ENCODE measurements at regions not wholly inside any gene's neighbourhood (a gene's known extent, or its start where the extent isn't known, plus 50 kb on each side); places are given as distances from the start of the nearest gene placed in this dataset.

DNA sequence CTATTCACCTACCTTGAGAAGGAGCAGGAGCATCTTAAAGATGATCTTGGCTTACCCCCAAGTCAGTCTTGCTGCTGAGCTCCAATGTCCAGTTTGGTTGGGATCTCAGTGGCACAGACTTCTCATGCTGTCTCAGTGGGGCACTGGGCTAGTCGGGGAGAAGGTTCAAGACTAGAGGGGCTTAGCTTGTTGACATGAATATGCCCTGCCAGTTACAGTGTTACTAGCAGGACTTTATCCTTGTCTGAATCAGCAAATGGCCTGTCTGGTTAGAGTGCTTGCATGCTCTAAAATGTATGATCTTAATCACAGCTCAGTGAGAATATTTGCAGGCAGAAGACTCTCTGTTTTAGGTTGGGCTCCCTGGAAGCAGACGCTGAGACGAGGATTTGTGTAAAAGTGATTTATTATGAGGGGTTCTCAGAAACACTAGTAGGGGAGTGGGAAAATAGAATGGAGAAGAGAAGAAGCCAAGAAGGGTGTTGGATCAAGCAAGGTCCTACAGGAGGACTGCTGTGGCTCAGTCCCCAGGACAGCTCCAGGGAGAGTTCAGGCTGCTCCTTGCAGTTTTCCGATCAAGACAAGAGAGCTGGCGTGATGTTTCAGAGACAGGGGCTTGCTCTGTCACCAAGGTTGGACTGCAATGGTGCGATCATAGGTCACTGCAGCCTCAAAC lies 150.4 kb upstream of the HS3ST2 start:
- ChIA-PET CTCF (interaction anchor here (0.5 to 1.6 kb wide), 2 partner anchors 9 to 1014 kb away, joined by 3 read pairs; no protein-coding TSS in a partner anchor), POLR2A (no interaction called here)
- Histone ChIP-seq H3K4me3 (ENCODE audit: control extremely low read depth in 1 of 5, extremely low read depth in 1 of 5, insufficient read depth in 1 of 5, low read depth in 2 of 5, low read length in 4 of 5) (no peak overlapping the region), H3K27ac (ENCODE audit: low read length in 2 of 2) (no peak overlapping the region), H3K4me1 (ENCODE audit: control insufficient read depth in 2 of 2, insufficient read depth in 2 of 2, low read length in 2 of 2) (no peaks in the 10 kb centered on the region), H3K79me2 (ENCODE audit: control insufficient read depth, insufficient read depth, low read length) (no peaks in the 10 kb centered on the region), H3K27me3 (replicated peaks in 1 of 4; ENCODE audit: control extremely low read depth in 1 of 4, control insufficient read depth in 3 of 4, insufficient read depth in 4 of 4, low read length in 3 of 4) (peaks cover 0 to 24% (median 12%) of the 10 kb centered on the region in 4 experiments), H4K20me1 (ENCODE audit: control insufficient read depth, insufficient read depth, low read length, poor library complexity, severe bottlenecking) (no peaks in the 10 kb centered on the region), H3K4me2 (replicated peaks; ENCODE audit: low read depth, low read length, poor library complexity, severe bottlenecking) (no peak overlapping the region), H2AFZ (ENCODE audit: insufficient read depth, low read depth, low read length, poor library complexity, severe bottlenecking) (no peak overlapping the region), H3K9me3 (ENCODE audit: control extremely low read depth in 1 of 3, control insufficient read depth in 2 of 3, insufficient read depth in 1 of 3, low read length in 2 of 3) (peaks cover 0 to 19% (median 2%) of the 10 kb centered on the region in 3 donors), H3K9ac (ENCODE audit: low read length) (no peak overlapping the region), H3K36me3 (replicated peaks in 1 of 2; ENCODE audit: control extremely low read depth in 1 of 2, control insufficient read depth in 1 of 2, extremely low read depth in 1 of 2, insufficient read depth in 2 of 2, low read length in 1 of 2) (no peaks in the 10 kb centered on the region)
- DNase-seq (no peak), ATAC-seq (ENCODE audit: low read depth) (no peak)
- no peak overlapping the region for H3K4me3 Mint-ChIP-seq
- intact Hi-C loops (cut with micrococcal nuclease), result no loop called here
- no peak for TF ChIP-seq CTCF (IDR thresholded peaks at IDR 0.05)
- TF ChIP-seq EZH2 (IDR thresholded peaks at IDR 0.05; ENCODE audit: borderline replicate concordance, insufficient read depth, low read depth, low read length, poor library complexity, severe bottlenecking), result no peak
- no peak overlapping the region for H3K27ac Mint-ChIP-seq
- no peaks in the 10 kb centered on the region for H3K4me1 Mint-ChIP-seq
- H3K9me3 Mint-ChIP-seq (ENCODE audit: insufficient read depth), result no peaks in the 10 kb centered on the region
- 85% methylated on average over 6 of the region's 6 CpGs for WGBS (ENCODE audit: insufficient coverage)
- H3K27me3 Mint-ChIP-seq, result peaks cover 5% of the 10 kb centered on the region

GRCh38 chr16:22664132-22664531 lies 149.8 kb upstream of the HS3ST2 start:
- no peak overlapping the region for H3K4me2 ChIP-seq (replicated peaks; ENCODE audit: low read depth, low read length, poor library complexity, severe bottlenecking)
- no peak overlapping the region for H3K27ac ChIP-seq (ENCODE audit: low read length in 2 of 2)
- TF ChIP-seq CTCF (IDR thresholded peaks at IDR 0.05) (no peak), EZH2 (IDR thresholded peaks at IDR 0.05; ENCODE audit: borderline replicate concordance, insufficient read depth, low read depth, low read length, poor library complexity, severe bottlenecking) (no peak)
- no peak overlapping the region for H2AFZ ChIP-seq (ENCODE audit: insufficient read depth, low read depth, low read length, poor library complexity, severe bottlenecking)
- H4K20me1 ChIP-seq (ENCODE audit: control insufficient read depth, insufficient read depth, low read length, poor library complexity, severe bottlenecking), result no peaks in the 10 kb centered on the region
- ChIA-PET CTCF (interaction anchor here (1.6 kb wide), 1 partner anchor 10 kb away, joined by 3 read pairs; no protein-coding TSS in a partner anchor), POLR2A (no interaction called here)
- DNase-seq, result no peak
- peaks cover 0 to 22% (median 13%) of the 10 kb centered on the region in 4 experiments for H3K27me3 ChIP-seq (replicated peaks in 1 of 4; ENCODE audit: control extremely low read depth in 1 of 4, control insufficient read depth in 3 of 4, insufficient read depth in 4 of 4, low read length in 3 of 4)
- 73% methylated on average over 4 of the region's 4 CpGs for WGBS (ENCODE audit: insufficient coverage)
- H3K27ac Mint-ChIP-seq, result no peak overlapping the region
- H3K4me3 ChIP-seq (ENCODE audit: control extremely low read depth in 1 of 5, extremely low read depth in 1 of 5, insufficient read depth in 1 of 5, low read depth in 2 of 5, low read length in 4 of 5), result no peak overlapping the region
- no peak overlapping the region for H3K4me3 Mint-ChIP-seq
- no peaks in the 10 kb centered on the region for H3K4me1 ChIP-seq (ENCODE audit: control insufficient read depth in 2 of 2, insufficient read depth in 2 of 2, low read length in 2 of 2)
- no peaks in the 10 kb centered on the region for H3K4me1 Mint-ChIP-seq
- intact Hi-C loops (cut with micrococcal nuclease), result no loop called here
- ATAC-seq (ENCODE audit: low read depth), result no peak
- H3K36me3 ChIP-seq (replicated peaks in 1 of 2; ENCODE audit: control extremely low read depth in 1 of 2, control insufficient read depth in 1 of 2, extremely low read depth in 1 of 2, insufficient read depth in 2 of 2, low read length in 1 of 2), result no peaks in the 10 kb centered on the region
- H3K79me2 ChIP-seq (ENCODE audit: control insufficient read depth, insufficient read depth, low read length), result no peaks in the 10 kb centered on the region
- H3K9me3 ChIP-seq (ENCODE audit: control extremely low read depth in 1 of 3, control insufficient read depth in 2 of 3, insufficient read depth in 1 of 3, low read length in 2 of 3), result peaks cover 0 to 19% (median 2%) of the 10 kb centered on the region in 3 donors
- H3K9me3 Mint-ChIP-seq (ENCODE audit: insufficient read depth), result no peaks in the 10 kb centered on the region
- peaks cover 5% of the 10 kb centered on the region for H3K27me3 Mint-ChIP-seq
- H3K9ac ChIP-seq (ENCODE audit: low read length), result no peak overlapping the region

Data from B cell (primary cell).